HG02973 (cell line): ENCODE measurements at regions not wholly inside any gene's neighbourhood (a gene's known extent, or its start where the extent isn't known, plus 50 kb on each side); places are given as distances from the start of the nearest gene placed in this dataset.

Experiments
- ATAC-seq: cut with Tn5 transposase; IDR thresholded peaks from one replicate; pipeline ENCODE4 v1.9.1; 2021; ENCODE audit warnings: moderate library complexity; ENCODE audit not compliant: unreplicated experiment

GRCh38 chr15:45941367-45941766 lies 306.5 kb downstream of the SQOR start:
- no peak for ATAC-seq

- no peak for ATAC-seq
Measured at GRCh38 chr15:45943240-45943639, 308.4 kb downstream of the SQOR start.

- ATAC-seq = no peak
Measured at GRCh38 chr15:45946111-45946510, 311.3 kb downstream of the SQOR start.

GRCh38 chr15:45948181-45948621 lies 313.4 kb downstream of the SQOR start:
- ATAC-seq = no peak

GRCh38 chr15:45958924-45959323 lies 324.1 kb downstream of the SQOR start:
- no peak for ATAC-seq

GRCh38 chr15:45962733-45963132 lies 327.9 kb downstream of the SQOR start:
- ATAC-seq = no peak

- no peak for ATAC-seq
Measured at GRCh38 chr15:45970542-45970941, 335.7 kb downstream of the SQOR start.

GRCh38 chr15:45980366-45980765 lies 345.5 kb downstream of the SQOR start:
- ATAC-seq = no peak

- ATAC-seq = no peak
Measured at GRCh38 chr15:45981625-45982024, 346.8 kb downstream of the SQOR start.

- no peak for ATAC-seq
Measured at GRCh38 chr15:45991863-45992262, 357.0 kb downstream of the SQOR start.

- ATAC-seq = no peak
Measured at GRCh38 chr15:45993072-45993471, 358.2 kb downstream of the SQOR start.

- no peak for ATAC-seq
Measured at GRCh38 chr15:45993508-45993907, 358.7 kb downstream of the SQOR start.

GRCh38 chr15:45995800-45996199 lies 361.0 kb downstream of the SQOR start:
- no peak for ATAC-seq

GRCh38 chr15:46014532-46014931 lies 379.7 kb downstream of the SQOR start:
- ATAC-seq = no peak

- ATAC-seq = no peak
Measured at GRCh38 chr15:46034755-46035154, 399.9 kb downstream of the SQOR start.

GRCh38 chr15:46039703-46040102 lies 404.9 kb downstream of the SQOR start:
- ATAC-seq = no peak

- no peak for ATAC-seq
Measured at GRCh38 chr15:46041905-46042304, 407.1 kb downstream of the SQOR start.

GRCh38 chr15:46059921-46060594 lies 425.2 kb downstream of the SQOR start:
- ATAC-seq = no peak

- ATAC-seq = no peak
Measured at GRCh38 chr15:46061002-46061401, 426.2 kb downstream of the SQOR start.

- no peak for ATAC-seq
Measured at GRCh38 chr15:46077220-46077619, 442.4 kb downstream of the SQOR start.

GRCh38 chr15:46079046-46079445 lies 444.2 kb downstream of the SQOR start:
- no peak for ATAC-seq

- no peak for ATAC-seq
Measured at GRCh38 chr15:46080016-46080415, 445.2 kb downstream of the SQOR start.
